NCI-H1417 treated with DMSO at 0.1 percent for 48 hours (cell line): ENCODE measurements at regions not wholly inside any gene's neighbourhood (a gene's known extent, or its start where the extent isn't known, plus 50 kb on each side); places are given as distances from the start of the nearest gene placed in this dataset.
A peak's percentile ranks its signal among the peaks of the same experiment; 100 is the strongest.

Experiments used
- DNase-seq: peaks from one replicate; lab custom pipeline; 2025; lab: John Stamatoyannopoulos, UW

DNA sequence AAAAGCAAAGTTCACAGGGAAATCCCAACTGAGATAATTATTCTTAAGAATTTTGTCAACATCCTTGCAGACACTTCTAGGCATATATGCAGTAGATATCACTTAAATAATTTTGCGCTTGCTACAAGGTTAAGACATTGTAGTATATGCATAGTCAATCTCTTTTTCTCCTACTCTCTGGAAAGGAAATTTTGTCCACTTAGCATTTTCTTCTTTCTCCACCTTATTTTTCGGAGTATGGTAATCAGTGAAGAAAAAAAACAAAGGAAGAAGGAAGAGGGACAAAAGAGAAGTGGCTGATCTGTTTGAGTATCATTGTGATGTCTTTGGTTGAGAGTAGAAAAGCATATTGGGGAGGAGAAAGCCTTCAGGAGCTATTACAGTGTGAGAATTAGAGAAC lies 104.6 kb downstream of the LACC1 start:
- DNase-seq = no peak

DNA sequence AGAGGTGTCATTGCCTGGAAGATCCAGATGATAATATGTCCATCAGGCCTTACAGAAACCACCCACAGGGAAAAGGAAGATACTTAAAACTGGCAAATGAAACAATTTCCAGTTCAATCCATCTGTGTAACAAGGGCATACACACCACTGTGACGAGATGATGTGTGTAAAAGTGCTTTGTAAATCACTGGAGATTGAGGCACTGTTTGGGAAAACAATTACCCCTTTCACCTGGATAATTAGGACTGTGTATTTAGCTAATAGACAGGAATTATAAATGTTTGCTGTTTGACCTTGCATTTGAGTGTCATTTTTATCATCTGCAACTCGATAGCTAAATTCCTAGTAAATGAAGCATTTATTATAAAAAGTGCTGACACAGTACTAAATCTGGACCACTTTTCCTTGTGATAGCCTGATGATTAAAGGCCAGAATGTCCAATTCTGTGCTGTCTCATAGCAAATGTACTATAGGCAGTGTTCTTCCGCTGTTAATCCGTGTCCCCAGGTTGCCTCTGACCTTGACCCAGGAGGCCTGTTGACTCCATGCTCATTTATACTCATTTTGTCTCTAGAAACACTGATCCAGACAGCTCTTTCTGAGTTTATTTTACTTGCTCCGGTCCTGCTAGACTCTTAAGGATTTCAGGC lies 105.8 kb downstream of the LACC1 start:
- DNase-seq = peak; percentile 55

DNA sequence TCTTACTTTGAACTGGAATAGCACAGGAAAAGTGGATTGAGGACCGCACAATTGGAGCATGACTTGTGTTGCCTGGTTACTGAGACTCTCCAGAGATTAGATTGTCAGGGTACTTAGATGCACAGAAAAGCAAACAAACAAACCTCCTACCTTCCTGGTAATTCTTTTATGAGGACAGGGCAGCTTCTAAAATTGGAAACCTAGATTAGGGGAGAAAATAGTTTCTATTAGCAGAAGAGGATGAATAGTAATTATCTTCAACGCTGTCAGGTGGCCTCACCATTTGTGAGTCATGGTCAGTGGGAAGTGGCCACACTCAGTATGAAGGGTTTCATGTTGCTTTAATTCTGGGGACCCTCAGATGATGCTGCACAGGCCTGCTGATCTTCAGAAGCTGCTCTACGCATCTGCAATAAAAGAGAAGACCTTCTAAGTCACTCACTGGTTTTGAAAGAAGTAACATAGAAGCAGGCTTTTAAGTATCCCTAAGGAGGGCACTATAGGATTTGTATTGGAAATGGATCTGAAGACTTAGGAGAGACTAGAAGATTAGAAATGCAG lies 106.8 kb downstream of the LACC1 start:
- DNase-seq = peak; percentile 31

DNA sequence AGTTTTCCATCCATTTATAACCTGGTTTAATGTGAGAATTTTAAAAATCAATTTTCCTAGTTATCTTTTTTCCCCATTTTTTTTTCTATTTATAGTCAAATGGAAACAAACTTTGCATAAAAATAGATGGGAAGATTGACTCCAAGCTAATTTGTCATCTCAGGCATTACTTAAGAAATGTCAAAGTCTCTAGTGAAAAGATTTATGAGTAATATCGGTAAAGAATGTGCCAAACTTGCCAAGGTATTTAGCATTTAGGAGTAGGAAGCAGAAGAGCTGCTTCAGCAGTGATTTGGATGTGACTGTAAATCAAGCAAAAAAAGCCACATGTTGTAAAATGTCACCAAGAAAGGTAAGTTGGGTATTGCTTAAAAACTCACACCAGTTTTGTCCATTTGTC lies 108.6 kb downstream of the LACC1 start:
- DNase-seq = no peak

DNA sequence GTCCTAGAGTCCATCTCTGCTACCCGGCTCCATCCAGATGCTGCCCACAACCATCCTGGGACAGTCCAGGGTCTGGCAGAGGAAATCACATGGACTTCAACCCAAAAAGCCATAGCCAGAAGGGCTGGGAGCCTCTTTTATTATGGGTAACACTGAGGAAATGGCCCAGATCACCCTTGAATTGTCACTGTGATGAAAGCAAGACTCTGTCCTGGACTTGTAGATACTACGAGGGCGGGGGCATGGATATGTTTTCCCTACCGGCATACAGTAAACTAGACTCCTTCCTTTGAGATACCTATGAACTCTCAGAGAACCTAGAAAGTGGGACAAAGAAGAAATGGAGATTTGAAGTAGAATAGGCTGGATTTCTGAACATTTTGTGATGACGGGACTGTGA lies 110.3 kb downstream of the LACC1 start:
- no peak for DNase-seq

DNA sequence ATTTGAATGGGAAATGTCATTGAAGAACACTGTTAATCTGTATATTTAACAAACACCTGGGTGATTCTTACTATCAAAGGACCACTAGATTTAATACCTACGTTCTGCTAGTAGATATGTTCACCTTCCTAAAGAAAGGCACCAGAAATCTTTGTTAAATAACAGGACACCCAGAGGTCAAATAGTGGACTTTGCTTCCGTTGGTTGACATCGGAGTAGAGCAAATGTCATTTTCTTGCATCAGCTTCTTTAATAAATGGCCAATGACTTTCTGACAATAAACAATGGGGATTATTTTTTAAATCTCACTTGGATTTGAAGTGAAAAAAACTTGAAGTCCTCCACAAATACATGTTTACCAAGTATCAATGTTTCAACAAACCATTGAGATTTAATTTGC lies 111.1 kb downstream of the LACC1 start:
- DNase-seq = no peak

DNA sequence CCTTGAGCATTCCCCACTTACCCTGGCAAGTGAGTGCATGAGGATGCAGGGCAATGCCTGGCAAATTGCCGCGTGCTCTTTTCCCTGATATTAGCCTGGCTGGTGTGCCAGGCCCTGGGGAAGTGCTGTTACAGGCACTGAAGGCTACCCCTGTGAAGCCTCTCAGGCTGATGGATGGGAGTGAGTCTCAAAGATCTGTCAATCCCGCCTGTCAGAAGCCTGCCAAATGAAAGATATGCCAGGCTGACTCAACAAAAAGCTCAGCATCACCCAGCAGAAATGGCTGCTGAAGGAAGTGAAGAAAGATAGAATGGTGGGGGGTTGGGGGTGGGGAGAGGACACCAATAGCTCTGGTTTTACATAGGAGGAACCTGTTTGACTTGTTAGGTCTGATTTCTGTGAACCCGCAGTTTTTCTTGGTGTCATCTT lies 112.1 kb downstream of the LACC1 start:
- DNase-seq = no peak

DNA sequence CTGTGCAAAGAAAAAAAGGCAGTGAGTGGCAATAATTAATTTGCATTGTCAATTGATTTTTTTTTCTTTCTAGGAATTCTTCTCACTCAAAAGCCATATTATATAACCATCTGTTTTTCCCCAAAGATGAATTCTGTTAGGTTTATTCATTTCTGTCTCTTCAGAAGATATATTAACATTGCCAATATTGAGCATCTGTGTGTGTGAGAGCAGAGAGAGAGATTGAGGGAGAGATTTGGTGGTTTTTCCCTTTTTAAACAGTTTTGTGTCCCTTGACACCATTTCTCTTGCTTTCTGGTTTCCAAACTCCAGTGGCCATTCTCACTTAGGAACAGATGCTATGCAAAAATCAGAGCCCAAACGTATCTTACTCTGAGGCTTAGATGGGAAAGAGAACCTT lies 112.5 kb downstream of the LACC1 start:
- no peak for DNase-seq

DNA sequence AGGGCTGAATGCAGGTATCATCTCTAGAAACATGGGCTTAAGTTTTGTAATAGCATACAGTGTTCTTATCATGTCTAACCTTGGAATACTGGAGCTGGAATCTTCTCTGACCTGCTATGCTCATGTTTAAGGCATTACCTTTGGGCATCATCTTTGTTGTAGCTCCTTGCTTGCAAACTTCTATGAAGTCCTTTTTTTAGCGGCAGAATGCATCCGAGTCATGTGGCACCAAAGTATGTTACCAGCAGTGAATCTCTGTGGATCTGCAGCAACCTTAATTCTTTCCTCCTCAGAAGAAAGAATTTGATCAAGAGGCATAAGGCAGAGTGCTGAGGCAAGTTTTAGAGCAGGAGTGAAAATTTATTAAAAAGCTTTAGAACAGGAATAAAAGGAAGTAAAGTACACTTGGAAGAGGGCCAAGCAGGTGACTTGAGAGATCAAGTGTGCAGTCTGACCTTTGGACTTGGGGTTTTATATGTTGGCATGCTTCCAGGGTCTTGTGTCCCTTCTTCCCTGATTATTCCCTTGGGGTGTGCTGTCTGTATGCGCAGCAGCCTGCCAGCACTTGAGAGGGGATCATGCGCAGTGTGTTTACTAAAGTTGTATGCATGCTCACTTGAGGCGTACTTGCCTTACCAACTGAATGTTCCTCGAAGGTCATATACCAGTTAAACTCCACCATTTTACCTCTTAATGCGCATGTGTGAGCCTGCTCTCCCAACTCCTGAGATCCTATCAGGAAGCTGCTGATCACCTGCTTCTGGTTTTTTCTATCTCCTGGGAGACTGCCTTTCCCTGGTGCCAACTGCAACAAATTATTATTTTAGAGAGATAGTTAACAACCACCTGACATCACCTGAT lies 115.5 kb downstream of the LACC1 start:
- DNase-seq = no peak

DNA sequence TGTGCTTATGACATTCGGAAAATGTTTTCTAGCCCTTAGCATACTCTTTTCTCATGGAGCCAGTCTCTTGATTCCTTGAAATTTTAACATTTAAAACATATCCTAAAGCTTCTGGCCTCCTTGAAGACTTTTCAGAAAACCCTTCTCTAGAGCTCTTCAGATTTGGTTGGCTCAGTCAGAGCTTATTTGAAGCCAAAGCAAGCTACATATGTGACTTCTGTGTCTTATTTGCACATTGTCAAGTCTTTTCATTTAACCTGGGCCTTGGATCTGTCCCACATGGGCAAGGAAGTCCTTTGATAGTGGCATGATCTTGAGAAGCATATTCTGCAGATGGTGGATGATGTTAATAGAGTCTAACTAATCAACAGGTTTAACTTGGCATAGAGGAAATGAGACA lies 116.5 kb downstream of the LACC1 start:
- no peak for DNase-seq

DNA sequence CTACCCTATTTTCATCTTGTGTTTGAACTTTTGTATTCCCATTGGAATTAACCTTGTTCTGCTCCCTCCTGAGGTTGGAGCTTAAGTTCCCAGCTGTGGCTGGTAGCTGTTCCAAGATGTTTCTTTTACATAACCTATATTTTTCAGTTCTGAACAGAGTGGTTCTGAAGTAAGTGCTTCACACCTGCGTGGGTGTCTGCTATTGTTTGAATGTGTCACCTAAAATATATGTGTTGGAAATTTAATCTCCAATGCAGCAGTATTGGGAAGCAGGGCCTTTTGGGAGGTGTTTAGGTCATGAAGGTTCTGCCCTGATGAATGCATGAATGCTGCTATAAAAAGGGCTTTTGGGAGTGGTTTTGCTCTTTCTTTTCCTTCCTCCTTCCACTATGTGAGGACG lies 123.8 kb downstream of the LACC1 start:
- DNase-seq = no peak

DNA sequence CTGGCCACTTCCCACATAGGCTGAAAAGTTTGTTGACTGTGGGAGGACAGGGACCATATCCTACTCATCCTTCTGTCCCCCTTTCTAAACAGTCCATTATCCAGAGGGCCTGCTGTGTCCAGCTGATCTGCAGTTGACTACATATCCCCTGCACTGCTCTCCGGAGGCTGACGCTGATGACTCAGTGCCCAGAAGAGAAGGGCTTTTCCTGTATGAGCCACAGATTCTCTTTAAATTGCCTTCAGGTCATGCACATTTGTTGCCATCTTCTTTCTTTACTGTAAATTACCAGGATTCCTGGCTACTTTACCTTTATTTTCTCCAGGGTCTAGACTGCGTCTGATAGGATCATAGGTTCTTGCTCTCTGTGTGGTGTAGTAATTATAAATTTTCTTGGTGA lies 125.2 kb downstream of the LACC1 start:
- no peak for DNase-seq

DNA sequence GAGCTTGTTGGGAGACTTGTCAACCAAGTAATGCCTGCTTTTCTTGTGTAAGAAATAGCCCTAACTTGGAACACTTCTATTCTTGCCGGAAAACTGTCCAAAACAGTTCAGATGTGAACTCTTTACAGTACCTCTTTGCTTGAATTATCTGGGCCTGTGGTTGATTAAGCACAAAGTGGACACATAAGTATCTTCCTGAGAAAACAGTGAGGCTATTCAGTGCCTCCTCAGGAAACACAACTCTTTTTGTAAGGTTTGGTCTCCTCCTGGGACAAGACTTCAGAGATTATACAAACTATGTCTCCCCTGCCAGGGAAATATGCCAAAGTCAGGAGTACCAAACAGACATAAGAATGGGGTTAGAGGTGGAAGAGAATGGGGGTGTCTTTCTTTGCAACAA lies 127.7 kb downstream of the LACC1 start:
- DNase-seq = no peak

DNA sequence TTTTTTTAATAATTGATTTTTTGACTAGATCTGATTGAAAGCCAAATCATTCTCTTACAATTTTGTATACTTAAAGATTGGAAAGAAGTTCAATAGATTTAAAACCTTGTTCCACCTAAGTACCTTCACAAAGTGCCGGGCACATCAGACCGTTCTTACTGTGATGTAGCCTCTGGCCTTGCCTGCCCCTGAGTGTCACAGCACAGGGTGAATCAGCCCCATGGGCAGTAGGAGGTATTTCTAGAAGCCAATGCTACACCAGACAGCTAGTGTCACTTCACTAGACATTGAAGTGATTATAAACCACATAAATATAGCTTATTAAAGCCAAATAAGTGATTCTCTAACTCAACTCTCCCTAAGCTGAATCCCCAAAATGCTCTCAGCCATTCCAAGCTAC lies 131.3 kb downstream of the LACC1 start:
- no peak for DNase-seq

DNA sequence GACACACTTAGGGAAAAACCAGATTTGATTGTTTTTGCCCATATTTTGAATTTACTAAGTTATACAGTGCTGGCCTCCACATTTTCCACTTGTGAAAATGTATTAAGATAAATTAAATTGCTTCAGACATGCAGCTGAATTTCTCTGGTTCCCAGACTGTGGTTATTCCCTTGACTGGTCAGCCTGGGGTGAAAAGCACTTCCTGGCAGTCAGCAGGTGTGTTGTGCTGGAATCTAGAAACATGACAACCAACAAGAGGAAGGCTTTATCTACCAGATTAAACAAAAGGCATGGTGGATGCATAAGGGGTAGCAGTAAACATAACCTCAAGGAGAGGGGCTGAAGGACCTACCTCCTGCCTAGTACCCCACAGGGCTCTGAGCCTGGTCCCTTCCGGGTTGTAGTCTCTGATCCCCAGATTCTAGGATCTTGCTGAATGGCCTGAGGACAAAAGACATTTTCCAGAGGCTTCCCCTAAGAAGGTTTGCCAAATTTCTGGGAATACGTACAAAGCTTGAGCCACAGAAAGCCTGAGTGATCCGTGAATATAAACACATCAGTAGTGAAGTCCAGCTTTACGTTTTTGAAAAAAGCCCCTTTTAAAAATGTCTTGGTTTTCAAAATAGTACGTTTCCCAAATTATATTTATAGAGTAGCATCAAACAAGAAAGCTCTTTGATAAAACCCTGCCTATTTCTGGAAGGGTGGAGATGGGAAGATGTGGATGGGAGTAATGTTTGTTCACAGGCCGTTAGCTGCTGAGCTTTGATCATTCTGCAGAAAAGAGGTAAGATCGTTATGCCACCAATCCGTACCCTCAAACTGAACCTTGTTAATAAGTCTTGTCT lies 133.4 kb downstream of the LACC1 start:
- no peak for DNase-seq

DNA sequence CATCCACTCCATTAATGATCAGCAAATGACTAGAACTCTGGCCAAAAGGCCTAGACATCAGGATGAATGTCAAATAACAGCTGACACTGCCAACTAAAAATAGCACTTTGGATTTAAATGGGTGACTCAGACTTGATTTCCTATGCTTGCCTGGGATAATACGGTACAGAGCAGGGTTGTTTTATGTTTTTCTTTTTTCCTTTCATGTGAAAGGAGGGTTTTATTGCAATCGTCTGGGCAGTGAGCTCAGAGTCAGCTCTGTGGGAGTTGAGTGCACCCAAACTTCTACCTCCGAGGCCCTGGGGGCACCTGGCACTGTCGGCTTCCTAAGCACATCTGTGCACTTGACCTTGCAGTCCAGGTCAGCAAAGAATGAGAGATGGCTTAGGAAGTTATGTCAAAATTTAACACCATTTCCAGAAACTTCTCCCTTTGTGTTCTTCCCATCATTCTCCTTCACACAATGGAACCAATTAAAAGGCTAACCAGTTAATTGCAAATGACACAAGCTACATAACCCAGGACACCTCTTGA lies 134.1 kb downstream of the LACC1 start:
- DNase-seq = no peak

DNA sequence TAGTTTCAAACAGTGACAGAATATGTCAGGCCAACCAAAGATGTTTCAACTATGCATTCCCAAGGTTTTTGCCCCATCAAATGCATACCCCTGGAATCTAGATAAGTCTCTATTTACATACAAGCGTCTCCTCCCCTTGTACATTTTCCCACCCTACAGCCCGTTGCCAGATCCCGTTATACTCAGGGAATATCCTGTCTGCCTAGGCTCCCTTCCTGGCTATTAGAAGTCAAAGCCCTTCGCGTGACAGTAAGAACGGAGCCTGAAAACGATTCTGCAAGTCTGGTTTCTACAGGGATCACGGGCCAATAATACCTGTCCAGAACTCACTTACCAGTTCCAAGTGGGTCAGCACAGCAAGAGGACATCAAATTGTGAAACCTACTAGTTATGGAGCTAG lies 134.8 kb downstream of the LACC1 start:
- no peak for DNase-seq

DNA sequence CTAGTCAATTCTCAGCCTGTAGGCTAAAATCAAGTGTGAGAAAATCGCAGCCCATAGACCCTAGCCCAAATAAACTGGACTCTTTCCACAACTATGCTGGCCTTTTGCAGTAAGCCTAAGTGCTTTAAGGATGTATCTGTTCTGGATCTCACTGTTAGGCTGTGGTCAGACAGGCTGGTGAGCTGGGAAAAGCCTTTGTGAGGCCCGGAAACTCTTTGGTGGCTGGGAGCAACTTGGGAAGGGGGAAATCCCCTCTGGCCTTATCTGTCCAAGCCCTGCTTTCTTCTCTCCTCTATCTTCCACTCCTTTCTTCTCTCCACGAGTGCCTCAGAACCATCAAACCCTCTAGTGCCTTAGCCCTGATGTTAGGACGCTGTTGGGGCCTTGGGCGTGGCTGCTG lies 135.4 kb downstream of the LACC1 start:
- no peak for DNase-seq

DNA sequence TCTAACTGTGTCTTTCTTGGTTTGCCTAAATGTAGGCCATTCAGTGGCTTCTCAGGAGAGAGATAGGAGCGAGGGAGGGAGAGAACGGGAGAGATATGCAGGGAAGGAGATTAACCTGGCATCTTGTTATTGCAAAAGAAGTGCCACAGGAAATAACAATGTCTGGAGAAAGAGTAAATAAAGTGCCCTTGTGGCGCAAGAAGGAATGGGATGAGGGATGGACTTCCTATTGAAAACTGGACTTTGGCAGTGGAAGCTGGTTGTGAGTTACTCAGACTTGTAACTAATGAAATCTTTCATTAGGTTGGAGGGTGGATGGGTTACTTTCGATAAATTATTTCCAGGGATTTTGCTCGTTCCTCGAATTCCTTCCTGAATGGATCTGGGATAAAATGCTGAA lies 136.1 kb downstream of the LACC1 start:
- DNase-seq = no peak

DNA sequence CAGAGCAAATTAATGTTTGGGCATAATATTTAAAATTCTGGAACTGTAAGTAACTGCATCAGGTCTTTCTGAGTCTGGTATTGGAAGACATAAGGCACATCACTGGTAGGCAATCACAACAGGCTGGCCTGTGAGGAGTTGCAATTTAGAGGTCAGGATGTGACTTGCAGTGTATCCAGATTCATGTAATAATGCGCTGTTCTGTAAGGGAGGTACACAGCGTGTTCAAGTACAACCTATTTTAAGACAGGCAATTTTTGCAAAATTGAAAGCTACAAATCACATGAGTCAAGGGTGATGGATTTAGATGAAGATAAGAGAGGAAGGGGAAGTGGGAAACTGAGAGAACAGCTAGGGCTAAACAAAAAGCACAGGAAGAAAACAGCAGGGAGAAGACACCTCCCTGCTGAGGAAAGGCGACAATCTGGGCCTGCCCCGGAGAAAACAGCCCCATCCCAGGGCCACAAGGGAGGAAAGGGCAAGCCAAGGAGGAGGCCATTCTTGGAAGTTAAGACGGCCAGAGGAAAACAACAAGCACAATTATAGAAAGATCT lies 138.1 kb downstream of the LACC1 start:
- DNase-seq = no peak

DNA sequence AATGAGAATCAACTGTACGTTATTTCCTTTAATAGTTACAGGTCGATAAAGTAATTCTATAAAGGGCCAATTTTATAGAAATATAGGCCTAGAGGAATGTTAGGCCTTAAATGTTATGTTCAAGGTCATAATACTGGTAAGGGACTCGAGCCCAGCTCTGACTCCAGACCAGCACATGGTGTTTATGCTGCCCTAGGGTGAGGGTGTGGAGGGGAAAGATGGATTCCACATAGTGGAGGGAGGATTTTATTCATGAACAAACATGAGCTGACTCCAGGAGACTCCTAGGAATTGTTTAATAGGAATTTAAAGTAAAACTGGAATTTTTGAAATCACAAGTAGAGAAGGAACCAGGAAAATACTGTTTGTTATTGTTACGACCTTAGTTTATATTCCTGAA lies 139.9 kb downstream of the LACC1 start:
- no peak for DNase-seq

DNA sequence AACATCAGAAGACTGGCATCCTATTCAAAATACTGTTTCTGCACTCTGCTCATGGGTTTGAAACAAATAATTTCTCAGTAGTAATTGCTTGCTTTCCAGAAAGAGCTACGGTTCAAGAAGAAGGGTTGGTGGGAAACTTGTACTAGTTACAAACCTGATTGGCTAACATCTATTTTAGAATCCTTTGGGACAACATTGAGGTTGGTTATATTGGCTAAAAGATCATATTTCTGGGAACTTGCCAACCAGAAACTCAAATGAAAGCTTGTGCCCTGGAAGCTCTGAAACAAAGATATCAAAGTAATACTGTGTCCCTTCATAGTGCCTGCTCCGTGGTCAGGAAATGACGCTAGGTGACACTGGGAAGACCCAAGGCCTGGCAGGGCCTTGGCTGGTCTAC lies 141.7 kb downstream of the LACC1 start:
- no peak for DNase-seq
